22Rv1 (cell line): ENCODE measurements at regions not wholly inside any gene's neighbourhood (a gene's known extent, or its start where the extent isn't known, plus 50 kb on each side); places are given as distances from the start of the nearest gene placed in this dataset.

ENCODE experiments used
- CTCF ChIP-seq: fragments of 450-650 bp; IDR thresholded peaks from 2 replicates; pipeline ENCODE4 v1.5.1; 2017; ENCODE audit warnings: mild to moderate bottlenecking
- ZFX ChIP-seq: fragments of 450-650 bp; IDR thresholded peaks from 2 replicates; pipeline ENCODE4 v1.6.1; 2017; ENCODE audit warnings: antibody characterized with exemption, borderline replicate concordance

GRCh38 chr1:177558372-177558771 is 387.6 kb downstream of the BRINP2 start:
- TF ChIP-seq CTCF (no peak), ZFX (no peak)
